GM23338 (cell line): ENCODE measurements at regions not wholly inside any gene's neighbourhood (a gene's known extent, or its start where the extent isn't known, plus 50 kb on each side); places are given as distances from the start of the nearest gene placed in this dataset.

Source experiments
- ATAC-seq: fragments of 200-7000 bp; cut with Tn5 transposase; 3 replicates; pipeline ENCODE4 v1.9.1; 2020
- DNase-seq: peaks from one replicate; pipeline ENCODE4 v3.0.0-alpha.2; 2015; ENCODE audit warnings: low spot score
- H2AFZ ChIP-seq: fragments of 200-600 bp; sonication (generic); 2 replicates; pipeline ENCODE4 v1.8.0; 2016; ENCODE audit warnings: antibody characterized with exemption, mild to moderate bottlenecking, moderate library complexity
- H3F3A ChIP-seq: fragments of 200-600 bp; sonication (generic); replicated peaks from 2 replicates; pipeline ENCODE4 v1.8.0; 2017; ENCODE audit warnings: antibody characterized with exemption, mixed run types, low read depth
- H3K27ac ChIP-seq: fragments of 200-600 bp; sonication (generic); 2 replicates; pipeline ENCODE4 v1.6.1; 2016; ENCODE audit warnings: low read depth
- H3K27me3 ChIP-seq: fragments of 200-600 bp; sonication (generic); 2 replicates; pipeline ENCODE4 v1.8.0; 2016; ENCODE audit warnings: mild to moderate bottlenecking, mixed run types, moderate library complexity; ENCODE audit not compliant: insufficient read depth
- H3K36me3 ChIP-seq: fragments of 200-600 bp; sonication (generic); 2 replicates; pipeline ENCODE4 v1.8.0; 2016; ENCODE audit warnings: mild to moderate bottlenecking; ENCODE audit not compliant: insufficient read depth
- H3K4me1 ChIP-seq: fragments of 200-600 bp; sonication (generic); 2 replicates; pipeline ENCODE4 v1.8.0; 2016; ENCODE audit warnings: mild to moderate bottlenecking, moderate library complexity; ENCODE audit not compliant: insufficient read depth
- H3K4me2 ChIP-seq: fragments of 200-600 bp; sonication (generic); 2 replicates; pipeline ENCODE4 v1.7.1; 2017; ENCODE audit warnings: mixed run types
- H3K4me3 ChIP-seq: fragments of 200-600 bp; sonication (generic); 2 replicates; pipeline ENCODE4 v1.6.1; 2016; ENCODE audit warnings: mixed run types
- H3K79me2 ChIP-seq: fragments of 200-600 bp; sonication (generic); replicated peaks from 2 replicates; pipeline ENCODE4 v1.8.0; 2017; ENCODE audit warnings: mild to moderate bottlenecking; ENCODE audit not compliant: insufficient read depth
- H3K9me2 ChIP-seq: fragments of 200-600 bp; sonication (generic); 2 replicates; pipeline ENCODE4 v1.8.0; 2017; ENCODE audit not compliant: insufficient read depth
- H4K20me1 ChIP-seq: fragments of 200-600 bp; sonication (generic); replicated peaks from 2 replicates; pipeline ENCODE4 v1.8.0; 2017; ENCODE audit warnings: mild to moderate bottlenecking; ENCODE audit not compliant: insufficient read depth
- H3K27ac Mint-ChIP-seq: 2 replicates; pipeline ENCODE4 v1.8.0; 2020; ENCODE audit warnings: inconsistent platforms, mild to moderate bottlenecking, moderate library complexity, mixed read lengths
- H3K27me3 Mint-ChIP-seq: 3 replicates; pipeline ENCODE4 v1.8.0; 2022; ENCODE audit warnings: low read depth, mild to moderate bottlenecking, moderate library complexity, mixed read lengths, inconsistent platforms; ENCODE audit not compliant: insufficient read depth, poor library complexity
- H3K36me3 Mint-ChIP-seq: 3 replicates; pipeline ENCODE4 v1.8.0; 2021; ENCODE audit warnings: low read depth, mild to moderate bottlenecking, inconsistent platforms, moderate library complexity, mixed read lengths
- H3K4me1 Mint-ChIP-seq: 3 replicates; pipeline ENCODE4 v1.8.0; 2020; ENCODE audit warnings: mild to moderate bottlenecking, inconsistent platforms, mixed read lengths
- H3K4me3 Mint-ChIP-seq: 3 replicates; pipeline ENCODE4 v1.8.0; 2021; ENCODE audit warnings: moderate library complexity, mild to moderate bottlenecking, inconsistent platforms, mixed read lengths
- H3K9me3 Mint-ChIP-seq: 3 replicates; pipeline ENCODE4 v1.8.0; 2020; ENCODE audit warnings: moderate library complexity, mild to moderate bottlenecking, inconsistent platforms, mixed read lengths
- CREB1 ChIP-seq: fragments of 250-450 bp; sonication (Bioruptor Pico); IDR thresholded peaks from 2 replicates; pipeline ENCODE4 v1.5.0; 2020; ENCODE audit warnings: low read depth, mild to moderate bottlenecking, moderate library complexity
- CTCF ChIP-seq, 2 experiments: fragments of 200-600 bp in 1 of 2; sonication (generic) in 1 of 2; conservative IDR thresholded peaks; 2 replicates each; pipeline versions ENCODE4 v1.5.1 to v1.6.1; 2016 to 2017; ENCODE audit warnings: antibody characterized with exemption in 2 of 2, low read depth in 2 of 2, mild to moderate bottlenecking in 2 of 2, moderate library complexity in 1 of 2
- ETS1 ChIP-seq: IDR thresholded peaks from 2 replicates; pipeline ENCODE4 v1.6.1; 2016; ENCODE audit warnings: antibody characterized with exemption
- EZH2 ChIP-seq: fragments of 200-600 bp; sonication (generic); IDR thresholded peaks from one replicate; pipeline ENCODE4 v1.8.0; 2017; ENCODE audit warnings: antibody characterized with exemption, mild to moderate bottlenecking, low read depth; ENCODE audit not compliant: unreplicated experiment
- EZH2phosphoT487 ChIP-seq: fragments of 200-600 bp; sonication (generic); IDR thresholded peaks from one replicate; pipeline ENCODE4 v1.8.1; 2018; ENCODE audit warnings: antibody characterized with exemption; ENCODE audit not compliant: unreplicated experiment
- JUNB ChIP-seq: IDR thresholded peaks from one replicate; pipeline ENCODE4 v1.6.1; 2016; ENCODE audit warnings: antibody characterized with exemption; ENCODE audit not compliant: unreplicated experiment
- NANOG ChIP-seq: IDR thresholded peaks from 2 replicates; pipeline ENCODE4 v1.6.1; 2016; ENCODE audit warnings: antibody characterized with exemption, borderline replicate concordance
- POLR2AphosphoS5 ChIP-seq: IDR thresholded peaks from 2 replicates; pipeline ENCODE4 v1.6.1; 2016; ENCODE audit warnings: antibody characterized with exemption, low read depth
- REST ChIP-seq: IDR thresholded peaks from one replicate; pipeline ENCODE4 v1.6.1; 2018; ENCODE audit warnings: antibody characterized with exemption; ENCODE audit not compliant: unreplicated experiment
- STAT1 ChIP-seq: IDR thresholded peaks from one replicate; pipeline ENCODE4 v1.6.1; 2016; ENCODE audit warnings: antibody characterized with exemption; ENCODE audit not compliant: unreplicated experiment
- ZNF331 ChIP-seq: fragments of 250-450 bp; sonication (Bioruptor Pico); IDR thresholded peaks from 2 replicates; pipeline ENCODE4 v1.5.0; 2020; ENCODE audit warnings: low read depth, mild to moderate bottlenecking, moderate library complexity
- ZNF462 ChIP-seq: fragments of 250-450 bp; sonication (Bioruptor Pico); IDR thresholded peaks from 2 replicates; pipeline ENCODE4 v1.5.0; 2020; ENCODE audit warnings: mild to moderate bottlenecking, moderate library complexity

GRCh38 chr22:27526901-27527300 lies 274.7 kb downstream of the MN1 start (continued):
- no peak for TF ChIP-seq ZNF462

GRCh38 chr22:27531782-27532530 lies 269.6 kb downstream of the MN1 start:
- no peaks in the 10 kb centered on the region for H4K20me1 ChIP-seq
- H3K27me3 ChIP-seq = no peaks in the 10 kb centered on the region
- peaks cover 4% of the 10 kb centered on the region; the same call in 1 of the 2 replicates for H3K4me1 ChIP-seq
- Mint-ChIP-seq H3K27ac (no peak overlapping the region), H3K9me3 (no peaks in the 10 kb centered on the region), H3K4me3 (no peak overlapping the region), H3K36me3 (no peaks in the 10 kb centered on the region; the same call in 2 of the 3 replicates), H3K27me3 (peaks cover 2% of the 10 kb centered on the region), H3K4me1 (peaks cover 2% of the 10 kb centered on the region)
- no peak for DNase-seq
- no peaks in the 10 kb centered on the region; the same call in 1 of the 2 replicates for H3K36me3 ChIP-seq
- H3K4me3 ChIP-seq = no peak overlapping the region
- H2AFZ ChIP-seq = no peak overlapping the region
- ATAC-seq = no peak
- H3K79me2 ChIP-seq = no peaks in the 10 kb centered on the region
- H3K9me2 ChIP-seq = no peaks in the 10 kb centered on the region
- no peak for TF ChIP-seq JUNB
- no peak for TF ChIP-seq ZNF331 (CRISPR knock-in tag)
- TF ChIP-seq POLR2AphosphoS5 = no peak
- no peak for TF ChIP-seq EZH2
- TF ChIP-seq STAT1 = no peak
- TF ChIP-seq CREB1 (CRISPR knock-in tag) = no peak
- TF ChIP-seq NANOG = no peak
- no peak for TF ChIP-seq EZH2phosphoT487
- TF ChIP-seq CTCF (conservative IDR thresholded peaks at IDR 0.05; ENCODE audit: low read depth in 2 of 2) = no peak
- no peak for TF ChIP-seq REST
- no peak for TF ChIP-seq ETS1
- no peaks in the 10 kb centered on the region for H3F3A ChIP-seq
- H3K27ac ChIP-seq = no peak overlapping the region
- H3K4me2 ChIP-seq = no peak overlapping the region
